ENCODE measurements at regions not wholly inside any gene's neighbourhood (a gene's known extent, or its start where the extent isn't known, plus 50 kb on each side); places are given as distances from the start of the nearest gene placed in this dataset.
"Not testable (repeated sequence)": the region's sequence is repeated elsewhere in the genome, so short reads cannot be mapped to it uniquely, and the experiment has no call there.

GRCh38 chr12:25384038-25384892 is 133.5 kb upstream of the KRAS start:
- no peak for DNase-seq (ENCODE audit: low read depth)

- no peak for DNase-seq (ENCODE audit: low read depth)
Observed at GRCh38 chr12:25382311-25383106, 131.8 kb upstream of the KRAS start.

- DNase-seq (ENCODE audit: low read depth) = no peak
Observed at GRCh38 chr12:25377469-25378177, 126.9 kb upstream of the KRAS start.

GRCh38 chr12:25376985-25377384 is 126.3 kb upstream of the KRAS start:
- DNase-seq (ENCODE audit: low read depth) = no peak

- no peak for DNase-seq (ENCODE audit: low read depth)
Observed at GRCh38 chr12:25376407-25376806, 125.7 kb upstream of the KRAS start.

- no peak for DNase-seq (ENCODE audit: low read depth)
Observed at GRCh38 chr12:25372969-25373817, 122.5 kb upstream of the KRAS start.

- no peak for DNase-seq (ENCODE audit: low read depth)
Observed at GRCh38 chr12:25372002-25372401, 121.3 kb upstream of the KRAS start.

GRCh38 chr12:25368557-25368956 is 117.8 kb upstream of the KRAS start:
- no peak for DNase-seq (ENCODE audit: low read depth)

GRCh38 chr12:25366122-25366521 is 115.4 kb upstream of the KRAS start:
- no peak for DNase-seq (ENCODE audit: low read depth)

- DNase-seq (ENCODE audit: low read depth) = no peak
Observed at GRCh38 chr12:25365340-25365730, 114.6 kb upstream of the KRAS start.

- no peak for DNase-seq (ENCODE audit: low read depth)
Observed at GRCh38 chr12:25364529-25365339, 114.0 kb upstream of the KRAS start.

- DNase-seq (ENCODE audit: low read depth) = no peak
Observed at GRCh38 chr12:25362646-25363045, 111.9 kb upstream of the KRAS start.

- no peak for DNase-seq (ENCODE audit: low read depth)
Observed at GRCh38 chr12:25361511-25361910, 110.8 kb upstream of the KRAS start.

GRCh38 chr12:25357595-25357994 is 106.9 kb upstream of the KRAS start:
- no peak for DNase-seq (ENCODE audit: low read depth)

GRCh38 chr12:25352942-25353341 is 102.2 kb upstream of the KRAS start:
- not testable (repeated sequence) for DNase-seq (ENCODE audit: low read depth)

GRCh38 chr12:25352083-25352918 is 101.6 kb upstream of the KRAS start:
- DNase-seq (ENCODE audit: low read depth) = no peak

GRCh38 chr12:25348593-25348895 is 97.8 kb upstream of the KRAS start:
- DNase-seq (ENCODE audit: low read depth) = no peak

GRCh38 chr12:25347716-25348592 is 97.2 kb upstream of the KRAS start:
- no peak for DNase-seq (ENCODE audit: low read depth)

- not testable (repeated sequence) for DNase-seq (ENCODE audit: low read depth)
Observed at GRCh38 chr12:25341877-25342276, 91.1 kb upstream of the KRAS start.
